ENCODE measurements at regions not wholly inside any gene's neighbourhood (a gene's known extent, or its start where the extent isn't known, plus 50 kb on each side); places are given as distances from the start of the nearest gene placed in this dataset.
"Not testable (repeated sequence)": the region's sequence is repeated elsewhere in the genome, so short reads cannot be mapped to it uniquely, and the experiment has no call there.

DNA sequence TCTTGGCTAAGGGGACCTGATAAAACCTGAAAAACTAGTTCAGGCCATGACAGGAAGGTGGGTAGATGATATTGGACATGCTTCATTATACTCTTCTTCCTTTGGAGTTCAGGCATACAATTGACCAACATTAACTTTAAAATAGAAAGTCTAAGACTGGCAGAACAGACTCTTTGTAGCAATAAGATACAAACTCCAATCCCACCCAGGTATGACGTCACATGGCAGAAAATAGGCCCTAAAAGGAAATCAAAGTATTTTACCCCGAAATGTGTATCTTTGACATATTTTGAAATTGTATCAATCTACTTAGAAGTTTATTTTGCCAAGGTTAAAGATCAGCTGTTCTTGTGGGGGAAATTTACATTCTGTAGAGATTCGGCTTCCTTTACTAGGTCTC, 198.1 kb upstream of the LRIG3 start:
- no peaks in the 10 kb centered on the region for H3K27me3 ChIP-seq
- no peak overlapping the region for H3K27ac ChIP-seq
- TF ChIP-seq, protein P1, sequence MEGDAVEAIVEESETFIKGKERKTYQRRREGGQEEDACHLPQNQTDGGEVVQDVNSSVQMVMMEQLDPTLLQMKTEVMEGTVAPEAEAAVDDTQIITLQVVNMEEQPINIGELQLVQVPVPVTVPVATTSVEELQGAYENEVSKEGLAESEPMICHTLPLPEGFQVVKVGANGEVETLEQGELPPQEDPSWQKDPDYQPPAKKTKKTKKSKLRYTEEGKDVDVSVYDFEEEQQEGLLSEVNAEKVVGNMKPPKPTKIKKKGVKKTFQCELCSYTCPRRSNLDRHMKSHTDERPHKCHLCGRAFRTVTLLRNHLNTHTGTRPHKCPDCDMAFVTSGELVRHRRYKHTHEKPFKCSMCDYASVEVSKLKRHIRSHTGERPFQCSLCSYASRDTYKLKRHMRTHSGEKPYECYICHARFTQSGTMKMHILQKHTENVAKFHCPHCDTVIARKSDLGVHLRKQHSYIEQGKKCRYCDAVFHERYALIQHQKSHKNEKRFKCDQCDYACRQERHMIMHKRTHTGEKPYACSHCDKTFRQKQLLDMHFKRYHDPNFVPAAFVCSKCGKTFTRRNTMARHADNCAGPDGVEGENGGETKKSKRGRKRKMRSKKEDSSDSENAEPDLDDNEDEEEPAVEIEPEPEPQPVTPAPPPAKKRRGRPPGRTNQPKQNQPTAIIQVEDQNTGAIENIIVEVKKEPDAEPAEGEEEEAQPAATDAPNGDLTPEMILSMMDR (IDR thresholded peaks at IDR 0.05) = no peak
- no peak for DNase-seq
- 90 to 97% methylated on average over 3 of the region's 3 CpGs for WGBS, 2 donors
- H3K4me1 ChIP-seq = no peaks in the 10 kb centered on the region
- intact Hi-C loops (cut with DNase I) = no loop called here
- ATAC-seq = no peak
- H3K4me3 ChIP-seq = no peak overlapping the region
- FAIRE-seq = no peak
- no peaks in the 10 kb centered on the region for H3K9me3 ChIP-seq
- H3K36me3 ChIP-seq = no peaks in the 10 kb centered on the region

DNA sequence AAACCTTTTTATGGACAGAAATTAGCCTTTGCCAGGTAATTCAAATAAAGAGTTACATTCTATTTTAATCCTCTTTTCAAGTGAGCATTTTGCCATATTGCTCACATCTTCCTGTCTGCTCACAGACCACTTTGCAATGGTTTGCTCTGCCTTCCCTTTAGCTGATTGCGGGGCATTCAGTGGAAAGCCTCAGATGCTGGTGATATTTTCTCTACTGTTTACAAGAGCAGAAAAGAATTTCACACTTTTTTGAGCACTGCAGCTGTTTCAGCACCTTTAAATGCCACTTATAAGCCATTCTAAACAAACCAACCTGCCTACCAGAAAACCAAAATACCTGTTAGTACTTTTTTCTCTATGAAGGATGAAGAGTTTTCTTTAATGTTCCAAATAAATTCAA, 195.7 kb upstream of the LRIG3 start:
- no peaks in the 10 kb centered on the region for H3K27me3 ChIP-seq
- no peaks in the 10 kb centered on the region for H3K9me3 ChIP-seq
- no peaks in the 10 kb centered on the region for H3K36me3 ChIP-seq
- TF ChIP-seq, protein P1 (IDR thresholded peaks at IDR 0.05) = no peak
- FAIRE-seq = no peak
- ATAC-seq = no peak
- no peaks in the 10 kb centered on the region for H3K4me1 ChIP-seq
- WGBS, 2 donors = 83 to 91% methylated on average over 1 of the region's 1 CpG
- no peak overlapping the region for H3K27ac ChIP-seq
- intact Hi-C loops (cut with DNase I) = no loop called here
- H3K4me3 ChIP-seq = no peak overlapping the region
- no peak for DNase-seq

DNA sequence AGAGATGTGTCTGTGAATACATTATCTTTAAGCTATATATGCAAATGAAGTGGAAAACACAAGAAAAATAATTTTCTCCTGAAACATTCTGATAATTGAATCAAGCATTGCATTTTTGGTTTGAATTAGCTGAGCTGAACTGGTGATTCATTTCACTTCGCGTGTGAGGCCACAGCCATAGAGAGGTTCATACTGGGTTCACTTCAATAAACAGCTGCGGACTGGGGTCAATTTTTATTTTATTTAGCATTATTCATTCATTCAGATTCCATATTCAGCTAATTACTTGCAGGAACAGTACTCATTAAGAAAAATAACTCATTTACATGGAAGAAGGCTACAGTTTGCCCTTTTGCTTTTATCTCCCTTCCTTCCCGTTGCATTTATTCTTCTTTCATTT, 195.2 kb upstream of the LRIG3 start:
- DNase-seq (no peak), FAIRE-seq (no peak)
- WGBS, 2 donors = 93 to 94% methylated on average over 4 of the region's 4 CpGs

DNA sequence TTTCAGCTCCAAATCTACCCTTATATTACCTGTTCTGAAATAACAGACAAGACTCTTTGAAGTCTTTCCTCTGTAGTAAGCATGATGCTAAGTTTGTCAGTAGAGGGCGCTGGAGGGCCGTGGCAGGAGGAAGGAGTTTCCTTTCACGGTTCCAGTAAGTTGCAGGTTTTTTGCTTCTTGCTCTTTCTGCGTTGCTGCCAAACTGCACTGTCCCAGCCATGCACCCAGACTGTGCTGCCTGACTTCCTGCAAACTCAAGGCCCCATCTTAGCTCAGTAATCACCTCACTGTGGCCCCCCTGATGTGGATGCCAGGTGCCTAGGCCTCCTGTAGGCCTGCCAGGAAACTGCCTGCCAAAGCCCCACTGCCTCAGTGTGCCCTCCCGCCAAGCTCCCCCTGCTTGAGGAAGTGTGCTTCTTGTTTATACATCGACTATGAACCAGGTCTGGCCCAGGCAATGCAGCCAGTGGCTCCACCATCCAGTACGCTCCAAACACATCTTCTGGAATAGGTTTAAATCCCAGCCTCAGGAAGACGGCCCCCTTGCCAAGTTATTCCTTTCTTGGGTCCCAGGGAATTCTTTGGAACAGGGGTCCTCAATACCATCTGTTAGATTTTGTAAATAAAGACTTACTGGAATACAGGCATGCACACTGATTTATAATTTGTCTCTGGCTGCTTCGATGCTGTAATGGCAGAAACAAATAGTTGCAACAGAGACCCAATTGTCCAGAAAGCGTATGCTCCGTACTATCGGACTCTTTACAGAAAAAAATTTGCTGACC, 193.7 kb upstream of the LRIG3 start:
- Histone ChIP-seq H3K27ac (peak overlapping the region in 1 of 4 donors; percentile 37), H3K36me3 (no peaks in the 10 kb centered on the region), H3K9me3 (no peaks in the 10 kb centered on the region), H3K4me1 (no peaks in the 10 kb centered on the region), H3K4me3 (no peak overlapping the region), H3K27me3 (no peaks in the 10 kb centered on the region)
- TF ChIP-seq, protein P1 (IDR thresholded peaks at IDR 0.05) = peak; percentile 76 to 83 (median 82)
- peak; percentile 65 to 80 (median 70) for DNase-seq
- peak; percentile 92 to 96 (median 96) for ATAC-seq
- FAIRE-seq = no peak
- WGBS, 2 donors = 39% methylated on average over 12 of the region's 12 CpGs
- intact Hi-C loops (cut with DNase I) = no loop called here

More for the DNA sequence above, 195.2 kb upstream of the LRIG3 start:
- Histone ChIP-seq H3K4me3 (no peak overlapping the region), H3K36me3 (no peaks in the 10 kb centered on the region), H3K27ac (no peak overlapping the region), H3K4me1 (no peaks in the 10 kb centered on the region), H3K27me3 (no peaks in the 10 kb centered on the region), H3K9me3 (no peaks in the 10 kb centered on the region)
- intact Hi-C loops (cut with DNase I) = no loop called here
- ATAC-seq = no peak
- TF ChIP-seq, protein P1 (IDR thresholded peaks at IDR 0.05) = no peak

DNA sequence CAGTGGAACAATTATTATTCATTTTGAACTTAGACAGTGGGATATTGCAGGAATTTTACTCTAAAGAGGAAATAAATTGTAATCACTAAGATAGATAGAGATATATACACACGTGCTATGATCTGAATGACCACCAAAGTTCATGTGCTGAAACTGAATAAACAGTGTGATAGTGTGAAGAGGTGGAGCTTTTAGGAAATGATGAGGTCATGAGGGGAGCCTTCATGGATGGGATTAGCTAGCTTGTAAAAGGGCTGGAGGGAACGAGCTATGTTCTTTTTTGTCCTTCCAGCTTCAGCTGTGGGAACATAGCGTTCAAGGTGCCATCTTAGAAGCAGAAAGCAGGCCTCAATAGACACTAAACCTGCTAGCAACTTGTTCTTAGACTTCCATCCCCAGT, 191.5 kb upstream of the LRIG3 start:
- TF ChIP-seq, protein P1 (IDR thresholded peaks at IDR 0.05) = no peak
- no peaks in the 10 kb centered on the region for H3K27me3 ChIP-seq
- no peak for ATAC-seq
- no peak for FAIRE-seq
- intact Hi-C loops (cut with DNase I) = no loop called here
- no peak overlapping the region for H3K4me3 ChIP-seq
- no peaks in the 10 kb centered on the region for H3K4me1 ChIP-seq
- WGBS, 2 donors = 60 to 66% methylated on average over 3 of the region's 3 CpGs
- H3K27ac ChIP-seq = no peak overlapping the region
- H3K36me3 ChIP-seq = no peaks in the 10 kb centered on the region
- no peak for DNase-seq
- H3K9me3 ChIP-seq = no peaks in the 10 kb centered on the region

DNA sequence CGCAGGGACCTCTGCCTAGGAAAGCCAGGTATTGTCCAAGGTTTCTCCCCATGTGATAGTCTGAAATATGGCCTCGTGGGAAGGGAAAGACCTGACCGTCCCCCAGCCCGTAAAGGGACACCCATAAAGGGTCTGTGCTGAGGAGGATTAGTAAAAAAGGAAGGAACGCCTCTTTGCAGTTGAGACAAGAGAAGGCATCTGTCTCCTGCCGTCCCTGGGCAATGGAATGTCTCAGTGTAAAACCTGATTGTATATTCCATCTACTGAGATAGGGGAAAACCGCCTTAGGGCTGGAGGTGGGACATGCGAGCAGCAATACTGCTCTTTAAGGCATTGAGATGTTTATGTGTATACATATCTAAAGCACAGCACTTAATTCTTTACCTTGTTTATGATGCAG, 188.2 kb upstream of the LRIG3 start:
- 81 to 87% methylated on average over 8 of the region's 8 CpGs for WGBS, 2 donors
- H3K27me3 ChIP-seq; intact Hi-C loops (cut with DNase I); H3K4me3 ChIP-seq; ATAC-seq; H3K36me3 ChIP-seq; DNase-seq; H3K4me1 ChIP-seq; H3K9me3 ChIP-seq; FAIRE-seq; H3K27ac ChIP-seq: not testable (repeated sequence)

Measured in pancreas (tissue), 10 donors.